ENCODE measurements at regions not wholly inside any gene's neighbourhood (a gene's known extent, or its start where the extent isn't known, plus 50 kb on each side); places are given as distances from the start of the nearest gene placed in this dataset.

GRCh38 chr22:49574881-49575702 is 252.6 kb downstream of the BRD1 start:
- Mint-ChIP-seq H3K27me3 (no peaks in the 10 kb centered on the region), H3K4me1 (ENCODE audit: low read depth) (peaks cover 1% of the 10 kb centered on the region), H3K9me3 (no peaks in the 10 kb centered on the region), H3K27ac (no peak overlapping the region), H3K4me3 (no peak overlapping the region), H3K36me3 (ENCODE audit: low read depth) (peaks cover 58% of the 10 kb centered on the region)
- peak; percentile 17 for DNase-seq

- peaks cover 60% of the 10 kb centered on the region for H3K36me3 Mint-ChIP-seq (ENCODE audit: low read depth)
- peak; percentile 20 for DNase-seq
- no peaks in the 10 kb centered on the region for H3K9me3 Mint-ChIP-seq
- H3K4me1 Mint-ChIP-seq (ENCODE audit: low read depth) = peaks cover 1% of the 10 kb centered on the region
- H3K27ac Mint-ChIP-seq = no peak overlapping the region
- H3K27me3 Mint-ChIP-seq = no peaks in the 10 kb centered on the region
- H3K4me3 Mint-ChIP-seq = no peak overlapping the region
Measured at GRCh38 chr22:49574205-49574880, 253.3 kb downstream of the BRD1 start.

- Mint-ChIP-seq H3K9me3 (no peaks in the 10 kb centered on the region), H3K4me3 (no peak overlapping the region), H3K27me3 (no peaks in the 10 kb centered on the region), H3K36me3 (ENCODE audit: low read depth) (peaks cover 59% of the 10 kb centered on the region), H3K27ac (no peak overlapping the region), H3K4me1 (ENCODE audit: low read depth) (peaks cover 2% of the 10 kb centered on the region)
- DNase-seq = peak; percentile 25
Measured at GRCh38 chr22:49573109-49573765, 254.4 kb downstream of the BRD1 start.

GRCh38 chr22:49571326-49571725 is 256.3 kb downstream of the BRD1 start:
- DNase-seq = peak; percentile 19
- Mint-ChIP-seq H3K36me3 (ENCODE audit: low read depth) (peaks cover 58% of the 10 kb centered on the region), H3K27ac (no peak overlapping the region), H3K27me3 (no peaks in the 10 kb centered on the region), H3K9me3 (no peaks in the 10 kb centered on the region), H3K4me1 (ENCODE audit: low read depth) (peaks cover 3% of the 10 kb centered on the region), H3K4me3 (no peak overlapping the region)

- Mint-ChIP-seq H3K36me3 (ENCODE audit: low read depth) (peaks cover 56% of the 10 kb centered on the region), H3K27me3 (no peaks in the 10 kb centered on the region), H3K9me3 (no peaks in the 10 kb centered on the region), H3K4me1 (ENCODE audit: low read depth) (peaks cover 3% of the 10 kb centered on the region), H3K4me3 (no peak overlapping the region), H3K27ac (no peak overlapping the region)
- peak; percentile 23 for DNase-seq
Measured at GRCh38 chr22:49570032-49570848, 257.4 kb downstream of the BRD1 start.

GRCh38 chr22:49569286-49570031 is 258.2 kb downstream of the BRD1 start:
- Mint-ChIP-seq H3K36me3 (ENCODE audit: low read depth) (peaks cover 52% of the 10 kb centered on the region), H3K4me1 (ENCODE audit: low read depth) (peaks cover 2% of the 10 kb centered on the region), H3K4me3 (no peak overlapping the region), H3K9me3 (no peaks in the 10 kb centered on the region), H3K27ac (no peak overlapping the region), H3K27me3 (no peaks in the 10 kb centered on the region)
- peak; percentile 24 for DNase-seq

- peaks cover 2% of the 10 kb centered on the region for H3K4me1 Mint-ChIP-seq (ENCODE audit: low read depth)
- DNase-seq = no peak
- H3K4me3 Mint-ChIP-seq = no peak overlapping the region
- H3K9me3 Mint-ChIP-seq = no peaks in the 10 kb centered on the region
- no peak overlapping the region for H3K27ac Mint-ChIP-seq
- H3K36me3 Mint-ChIP-seq (ENCODE audit: low read depth) = peaks cover 52% of the 10 kb centered on the region
- no peaks in the 10 kb centered on the region for H3K27me3 Mint-ChIP-seq
Measured at GRCh38 chr22:49568751-49569285, 258.9 kb downstream of the BRD1 start.

GRCh38 chr22:49567899-49568750 is 259.5 kb downstream of the BRD1 start:
- H3K4me1 Mint-ChIP-seq (ENCODE audit: low read depth) = peaks cover 2% of the 10 kb centered on the region
- DNase-seq = peak; percentile 16

GRCh38 chr22:49566693-49567092 is 261.0 kb downstream of the BRD1 start:
- no peak overlapping the region for H3K4me3 Mint-ChIP-seq
- H3K27me3 Mint-ChIP-seq = no peaks in the 10 kb centered on the region
- peaks cover 2% of the 10 kb centered on the region for H3K4me1 Mint-ChIP-seq (ENCODE audit: low read depth)
- peak; percentile 8 for DNase-seq
- no peaks in the 10 kb centered on the region for H3K9me3 Mint-ChIP-seq
- no peak overlapping the region for H3K27ac Mint-ChIP-seq
- peaks cover 42% of the 10 kb centered on the region for H3K36me3 Mint-ChIP-seq (ENCODE audit: low read depth)

More at GRCh38 chr22:49567899-49568750, 259.5 kb downstream of the BRD1 start:
- Mint-ChIP-seq H3K36me3 (ENCODE audit: low read depth) (peaks cover 46% of the 10 kb centered on the region), H3K27me3 (no peaks in the 10 kb centered on the region), H3K27ac (no peak overlapping the region), H3K4me3 (no peak overlapping the region), H3K9me3 (no peaks in the 10 kb centered on the region)

GRCh38 chr22:49566141-49566541 is 261.5 kb downstream of the BRD1 start:
- no peaks in the 10 kb centered on the region for H3K27me3 Mint-ChIP-seq
- H3K4me3 Mint-ChIP-seq = no peak overlapping the region
- peak; percentile 12 for DNase-seq
- H3K9me3 Mint-ChIP-seq = no peaks in the 10 kb centered on the region
- H3K27ac Mint-ChIP-seq = no peak overlapping the region
- peaks cover 2% of the 10 kb centered on the region for H3K4me1 Mint-ChIP-seq (ENCODE audit: low read depth)
- H3K36me3 Mint-ChIP-seq (ENCODE audit: low read depth) = peaks cover 40% of the 10 kb centered on the region

- peak; percentile 11 for DNase-seq
- Mint-ChIP-seq H3K4me3 (no peak overlapping the region), H3K9me3 (no peaks in the 10 kb centered on the region), H3K4me1 (ENCODE audit: low read depth) (peaks cover 2% of the 10 kb centered on the region), H3K27me3 (no peaks in the 10 kb centered on the region), H3K27ac (no peak overlapping the region), H3K36me3 (ENCODE audit: low read depth) (peaks cover 41% of the 10 kb centered on the region)
Measured at GRCh38 chr22:49565516-49565855, 262.2 kb downstream of the BRD1 start.

GRCh38 chr22:49564666-49565515 is 262.8 kb downstream of the BRD1 start:
- H3K4me1 Mint-ChIP-seq (ENCODE audit: low read depth) = peaks cover 2% of the 10 kb centered on the region
- no peaks in the 10 kb centered on the region for H3K27me3 Mint-ChIP-seq
- H3K36me3 Mint-ChIP-seq (ENCODE audit: low read depth) = peaks cover 42% of the 10 kb centered on the region
- peaks cover 3% of the 10 kb centered on the region for H3K9me3 Mint-ChIP-seq
- no peak for DNase-seq
- H3K4me3 Mint-ChIP-seq = no peak overlapping the region
- no peak overlapping the region for H3K27ac Mint-ChIP-seq

Data from activated T-cell treated with anti-CD3 and anti-CD28 coated beads, Interleukin-2, amount 50 U/mL, for 24 hours (primary cell).